ENCODE measurements at regions not wholly inside any gene's neighbourhood (a gene's known extent, or its start where the extent isn't known, plus 50 kb on each side); places are given as distances from the start of the nearest gene placed in this dataset.

DNA sequence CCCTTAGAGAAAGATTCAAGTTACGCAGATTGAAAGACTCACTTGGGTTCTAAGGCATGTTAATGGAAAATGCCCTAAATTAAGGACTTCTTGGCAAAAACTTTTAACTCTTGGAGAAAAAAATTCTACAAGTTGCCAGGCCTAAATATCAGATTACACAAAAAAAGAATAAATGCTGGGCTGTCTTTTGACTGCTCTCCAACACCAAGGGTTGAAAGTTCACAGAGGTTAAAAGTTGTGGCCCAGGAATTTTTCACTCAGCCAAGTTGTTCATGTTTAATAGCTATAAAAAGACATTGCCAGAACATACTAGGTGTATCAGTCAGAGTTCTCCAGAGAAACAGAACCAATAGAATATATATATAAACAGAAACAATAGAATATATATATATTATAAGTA, 204.3 kb upstream of the ADRA1D start:
- Histone ChIP-seq H2AFZ (ENCODE audit: low read length) (no peak overlapping the region), H2BK120ac (ENCODE audit: low read depth, low read length, poor library complexity, severe bottlenecking) (no peak overlapping the region), H3K4ac (ENCODE audit: low read depth, low read length) (no peak overlapping the region), H2BK5ac (ENCODE audit: insufficient read length, low read length) (no peak overlapping the region), H4K20me1 (ENCODE audit: control insufficient read depth, insufficient read depth, insufficient read length) (no peaks in the 10 kb centered on the region), H3K9me3 (ENCODE audit: control insufficient read depth, low read depth, low read length) (no peaks in the 10 kb centered on the region), H3T11ph (ENCODE audit: low read length) (no peak overlapping the region), H3K27ac (ENCODE audit: insufficient read length, low read depth, low read length) (no peak overlapping the region), H3K23me2 (ENCODE audit: insufficient read length, low read depth, low read length, poor library complexity, severe bottlenecking) (no peaks in the 10 kb centered on the region), H2BK12ac (ENCODE audit: insufficient read length, low read depth, low read length) (no peak overlapping the region), H3K56ac (ENCODE audit: insufficient read length, low read depth, low read length) (no peak overlapping the region), H3K79me1 (ENCODE audit: insufficient read depth, low read depth, low read length, poor library complexity, severe bottlenecking) (no peaks in the 10 kb centered on the region), H3K27me3 (ENCODE audit: insufficient read depth, low read length) (no peaks in the 10 kb centered on the region), H3K79me2 (ENCODE audit: insufficient read depth, low read length) (no peaks in the 10 kb centered on the region), H3K23ac (ENCODE audit: insufficient read length, low read depth, low read length) (no peak overlapping the region), H3K4me1 (ENCODE audit: insufficient read depth, low read length) (peaks cover 5% of the 10 kb centered on the region; the same call in 1 of the 2 replicates), H4K8ac (replicated peaks; ENCODE audit: insufficient read length, low read depth, low read length) (no peak overlapping the region), H2AK5ac (ENCODE audit: insufficient read length, low read length) (no peak overlapping the region), H3K4me2 (ENCODE audit: insufficient read depth, insufficient read length, low read length) (no peak overlapping the region), H2BK20ac (ENCODE audit: low read depth, low read length, poor library complexity, severe bottlenecking) (no peak overlapping the region), H2BK15ac (ENCODE audit: low read depth, low read length) (no peak overlapping the region), H4K5ac (ENCODE audit: insufficient read length, low read depth, low read length) (no peak overlapping the region), H3K9ac (ENCODE audit: extremely low read depth, insufficient read length, low read length) (no peak overlapping the region), H3K14ac (ENCODE audit: insufficient read depth, low read length) (no peak overlapping the region), H4K91ac (ENCODE audit: insufficient read length, low read depth, low read length) (no peak overlapping the region), H3K18ac (ENCODE audit: insufficient read length, low read depth, low read length) (no peak overlapping the region)
- no peak overlapping the region for H3K4me3 Mint-ChIP-seq
- H3K27ac Mint-ChIP-seq = no peak overlapping the region
- H3K4me1 Mint-ChIP-seq = peaks cover 18 to 24% of the 10 kb centered on the region in 2 experiments
- no peak for TF ChIP-seq CTCF (conservative IDR thresholded peaks at IDR 0.05)
- H3K9me3 Mint-ChIP-seq = peaks cover 8 to 11% of the 10 kb centered on the region in 2 experiments; a peak in 3 of 5 replicates
- WGBS (ENCODE audit: extremely low coverage, insufficient read length, low lambda C conversion rate) = no CpG with 5 or more reads among the region's 1 CpG
- no peaks in the 10 kb centered on the region for H3K27me3 Mint-ChIP-seq (ENCODE audit: low read depth)
- H3K36me3 Mint-ChIP-seq (ENCODE audit: insufficient read depth in 1 of 3, low read depth in 3 of 3) = peaks cover 0 to 12% (median 3%) of the 10 kb centered on the region in 3 experiments; a peak in 5 of 7 replicates
- DNase-seq = no peak

Data from H9 (cell line).